IgD-negative memory B cell (primary cell): ENCODE measurements at regions not wholly inside any gene's neighbourhood (a gene's known extent, or its start where the extent isn't known, plus 50 kb on each side); places are given as distances from the start of the nearest gene placed in this dataset.

Experiments used
- H3K27ac Mint-ChIP-seq, 3 donors: one replicate each; pipeline ENCODE4 v1.8.0; 2020 to 2022; ENCODE audit warnings: mild to moderate bottlenecking in 3 of 3, mixed read lengths in 3 of 3, moderate library complexity in 1 of 3
- H3K27me3 Mint-ChIP-seq: one replicate; pipeline ENCODE4 v1.8.0; 2021; ENCODE audit warnings: mixed read lengths
- H3K36me3 Mint-ChIP-seq: one replicate; pipeline ENCODE4 v1.8.0; 2020; ENCODE audit warnings: mild to moderate bottlenecking, mixed read lengths
- H3K4me1 Mint-ChIP-seq, 3 donors: one replicate each; pipeline ENCODE4 v1.8.0; 2020 to 2022; ENCODE audit warnings: mixed read lengths in 3 of 3, mild to moderate bottlenecking in 1 of 3
- H3K4me3 Mint-ChIP-seq, 4 donors: one replicate each; pipeline ENCODE4 v1.8.0; 2020 to 2022; ENCODE audit warnings: mild to moderate bottlenecking in 4 of 4, mixed read lengths in 4 of 4, moderate library complexity in 3 of 4
- H3K9me3 Mint-ChIP-seq, 3 donors: one replicate each; pipeline ENCODE4 v1.8.0; 2020 to 2021; ENCODE audit warnings: mixed read lengths in 3 of 3, mild to moderate bottlenecking in 1 of 3

DNA sequence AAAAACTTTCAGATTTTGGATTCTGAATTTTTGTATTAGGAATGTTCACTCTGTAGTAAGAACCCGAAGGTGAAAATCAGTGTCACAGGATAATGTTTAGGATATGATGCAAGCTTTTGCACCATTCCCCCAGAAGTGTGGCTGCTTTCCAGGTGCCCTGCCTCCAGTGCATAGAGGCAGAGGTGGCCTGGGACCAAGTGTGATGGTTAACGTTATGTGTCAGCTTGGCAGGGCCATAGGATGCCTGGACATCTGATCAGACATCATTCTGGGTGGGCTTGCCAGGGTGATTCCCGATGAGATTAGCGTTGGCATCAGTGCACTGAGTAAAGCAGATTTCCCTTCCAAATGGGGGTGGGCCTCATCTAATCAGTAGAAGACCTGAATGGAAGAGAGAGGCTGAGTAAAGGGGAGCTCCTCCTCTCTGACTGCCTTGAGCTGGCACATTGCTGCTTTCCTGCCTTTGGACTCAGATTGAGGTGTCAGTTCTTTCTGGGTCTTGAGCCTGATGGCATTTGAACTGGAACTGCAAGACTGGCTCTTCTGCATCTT lies 177.4 kb upstream of the HS6ST1 start:
- Mint-ChIP-seq H3K27me3 (peaks cover 6% of the 10 kb centered on the region), H3K9me3 (peaks cover 0 to 3% (median 0%) of the 10 kb centered on the region in 3 donors), H3K4me1 (no peaks in the 10 kb centered on the region), H3K36me3 (no peaks in the 10 kb centered on the region), H3K4me3 (no peak overlapping the region), H3K27ac (no peak overlapping the region)

- no peak overlapping the region for H3K27ac Mint-ChIP-seq
- peaks cover 0 to 3% (median 0%) of the 10 kb centered on the region in 3 donors for H3K9me3 Mint-ChIP-seq
- peaks cover 2% of the 10 kb centered on the region for H3K27me3 Mint-ChIP-seq
- H3K4me3 Mint-ChIP-seq = no peak overlapping the region
- H3K36me3 Mint-ChIP-seq = no peaks in the 10 kb centered on the region
- no peaks in the 10 kb centered on the region for H3K4me1 Mint-ChIP-seq
Measured at GRCh38 chr2:128496700-128497099, 178.0 kb upstream of the HS6ST1 start.

- Mint-ChIP-seq H3K9me3 (peaks cover 0 to 3% (median 0%) of the 10 kb centered on the region in 3 donors), H3K4me1 (no peaks in the 10 kb centered on the region), H3K36me3 (no peaks in the 10 kb centered on the region), H3K27ac (no peak overlapping the region), H3K4me3 (no peak overlapping the region), H3K27me3 (peaks cover 2% of the 10 kb centered on the region)
Measured at GRCh38 chr2:128497461-128497860, 178.8 kb upstream of the HS6ST1 start.

- Mint-ChIP-seq H3K27ac (no peak overlapping the region), H3K9me3 (no peaks in the 10 kb centered on the region), H3K4me1 (peaks cover 0 to 2% (median 0%) of the 10 kb centered on the region in 3 donors), H3K27me3 (peaks cover 3% of the 10 kb centered on the region), H3K36me3 (no peaks in the 10 kb centered on the region), H3K4me3 (no peak overlapping the region)
Measured at GRCh38 chr2:128498086-128498485, 179.4 kb upstream of the HS6ST1 start.

DNA sequence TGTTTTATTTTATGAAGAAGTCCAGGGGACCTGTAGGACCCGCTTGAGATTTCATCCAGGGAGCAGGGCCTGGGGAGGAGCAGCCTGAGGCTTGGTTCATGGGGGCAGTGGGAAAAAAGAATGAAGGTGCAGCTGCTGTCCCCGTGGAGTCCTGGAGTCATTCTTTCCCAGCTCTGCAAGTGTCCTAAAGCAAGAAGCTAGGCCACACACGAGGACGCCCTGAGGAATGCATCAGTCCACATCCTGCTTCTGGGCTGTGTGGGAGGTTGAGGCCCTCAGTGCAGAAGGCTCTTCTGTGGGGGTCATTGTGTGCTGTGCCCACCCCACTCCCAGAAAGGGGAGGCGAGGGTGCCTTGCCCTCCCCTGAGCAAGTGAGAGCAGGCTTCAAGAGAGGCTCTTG lies 179.9 kb upstream of the HS6ST1 start:
- Mint-ChIP-seq H3K9me3 (no peaks in the 10 kb centered on the region), H3K4me3 (no peak overlapping the region), H3K27me3 (peaks cover 3% of the 10 kb centered on the region), H3K27ac (no peak overlapping the region), H3K4me1 (peaks cover 0 to 2% (median 0%) of the 10 kb centered on the region in 3 donors), H3K36me3 (no peaks in the 10 kb centered on the region)

- H3K4me3 Mint-ChIP-seq = peak overlapping the region in 1 of 4 donors; percentile 32
- no peaks in the 10 kb centered on the region for H3K9me3 Mint-ChIP-seq
- no peaks in the 10 kb centered on the region for H3K36me3 Mint-ChIP-seq
- no peak overlapping the region for H3K27ac Mint-ChIP-seq
- peaks cover 7% of the 10 kb centered on the region for H3K27me3 Mint-ChIP-seq
- peaks cover 6 to 9% (median 8%) of the 10 kb centered on the region in 3 donors for H3K4me1 Mint-ChIP-seq
Measured at GRCh38 chr2:128499367-128500137, 180.9 kb upstream of the HS6ST1 start.

GRCh38 chr2:128500138-128500800 lies 181.6 kb upstream of the HS6ST1 start:
- peaks cover 12 to 16% (median 13%) of the 10 kb centered on the region in 3 donors for H3K4me1 Mint-ChIP-seq
- no peak overlapping the region for H3K4me3 Mint-ChIP-seq
- H3K9me3 Mint-ChIP-seq = no peaks in the 10 kb centered on the region
- H3K27me3 Mint-ChIP-seq = peaks cover 6% of the 10 kb centered on the region
- H3K27ac Mint-ChIP-seq = no peak overlapping the region
- no peaks in the 10 kb centered on the region for H3K36me3 Mint-ChIP-seq

- Mint-ChIP-seq H3K27ac (no peak overlapping the region), H3K9me3 (no peaks in the 10 kb centered on the region), H3K4me3 (peak overlapping the region in 1 of 4 donors; percentile 58), H3K27me3 (peaks cover 6% of the 10 kb centered on the region), H3K36me3 (no peaks in the 10 kb centered on the region), H3K4me1 (peaks cover 15 to 18% (median 16%) of the 10 kb centered on the region in 3 donors)
Measured at GRCh38 chr2:128501006-128501690, 182.5 kb upstream of the HS6ST1 start.

- Mint-ChIP-seq H3K27ac (no peak overlapping the region), H3K4me3 (no peak overlapping the region), H3K9me3 (no peaks in the 10 kb centered on the region), H3K36me3 (peaks cover 2% of the 10 kb centered on the region), H3K4me1 (peaks cover 15 to 18% (median 16%) of the 10 kb centered on the region in 3 donors), H3K27me3 (peaks cover 6% of the 10 kb centered on the region)
Measured at GRCh38 chr2:128501700-128502099, 183.0 kb upstream of the HS6ST1 start.

GRCh38 chr2:128502200-128502599 lies 183.5 kb upstream of the HS6ST1 start:
- no peak overlapping the region for H3K4me3 Mint-ChIP-seq
- no peak overlapping the region for H3K27ac Mint-ChIP-seq
- H3K36me3 Mint-ChIP-seq = peaks cover 2% of the 10 kb centered on the region
- H3K9me3 Mint-ChIP-seq = no peaks in the 10 kb centered on the region
- H3K27me3 Mint-ChIP-seq = peaks cover 6% of the 10 kb centered on the region
- H3K4me1 Mint-ChIP-seq = peaks cover 15 to 18% (median 16%) of the 10 kb centered on the region in 3 donors

- H3K27me3 Mint-ChIP-seq = peaks cover 6% of the 10 kb centered on the region
- H3K36me3 Mint-ChIP-seq = peaks cover 2% of the 10 kb centered on the region
- H3K4me3 Mint-ChIP-seq = peak overlapping the region in 1 of 4 donors; percentile 45
- H3K4me1 Mint-ChIP-seq = peaks cover 15 to 18% (median 16%) of the 10 kb centered on the region in 3 donors
- no peaks in the 10 kb centered on the region for H3K9me3 Mint-ChIP-seq
- no peak overlapping the region for H3K27ac Mint-ChIP-seq
Measured at GRCh38 chr2:128502638-128503246, 184.1 kb upstream of the HS6ST1 start.

DNA sequence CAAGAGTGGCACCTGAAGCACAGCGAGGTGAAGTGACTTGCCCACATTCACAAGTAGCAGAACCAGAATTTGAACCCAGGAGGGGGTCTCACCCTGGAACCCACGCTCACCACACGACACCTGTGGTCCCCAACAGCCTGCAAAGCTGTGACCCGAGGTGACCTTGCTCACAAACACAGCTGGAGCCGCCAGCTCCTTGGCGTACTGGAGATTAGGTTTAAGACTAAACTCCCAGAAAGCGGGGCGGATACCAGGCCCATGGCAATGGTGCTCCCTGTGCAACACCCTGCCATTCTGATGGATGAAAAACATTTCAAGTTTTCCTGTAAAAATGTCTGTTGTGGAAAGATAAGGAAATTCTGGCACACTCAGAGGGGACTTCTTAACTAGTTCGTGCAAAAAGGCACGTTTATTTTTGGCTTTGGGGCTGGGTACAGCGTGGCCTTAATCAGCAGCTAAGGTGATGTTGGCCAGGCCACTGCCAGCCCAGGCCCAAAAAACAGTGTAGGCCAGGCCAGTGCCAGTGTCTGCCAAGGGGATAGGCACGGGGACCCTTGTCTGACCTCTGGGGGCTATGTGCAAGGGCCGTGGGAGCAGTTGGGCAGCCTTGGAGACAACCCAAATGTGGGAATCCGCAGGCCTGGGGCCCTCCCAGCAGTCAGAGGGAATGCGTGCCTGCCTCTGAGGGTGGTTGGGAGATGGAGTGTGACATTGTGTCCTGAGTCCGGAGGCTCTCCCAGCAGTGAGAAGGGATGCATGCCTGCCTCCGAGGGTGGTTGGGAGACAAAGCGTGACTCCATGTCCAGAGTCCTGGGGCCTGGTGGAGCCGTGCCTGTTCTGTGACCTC lies 185.0 kb upstream of the HS6ST1 start:
- Mint-ChIP-seq H3K27ac (peak overlapping the region in 1 of 3 donors; percentile 36), H3K4me1 (peaks cover 15 to 18% (median 16%) of the 10 kb centered on the region in 3 donors), H3K36me3 (peaks cover 2% of the 10 kb centered on the region)

DNA sequence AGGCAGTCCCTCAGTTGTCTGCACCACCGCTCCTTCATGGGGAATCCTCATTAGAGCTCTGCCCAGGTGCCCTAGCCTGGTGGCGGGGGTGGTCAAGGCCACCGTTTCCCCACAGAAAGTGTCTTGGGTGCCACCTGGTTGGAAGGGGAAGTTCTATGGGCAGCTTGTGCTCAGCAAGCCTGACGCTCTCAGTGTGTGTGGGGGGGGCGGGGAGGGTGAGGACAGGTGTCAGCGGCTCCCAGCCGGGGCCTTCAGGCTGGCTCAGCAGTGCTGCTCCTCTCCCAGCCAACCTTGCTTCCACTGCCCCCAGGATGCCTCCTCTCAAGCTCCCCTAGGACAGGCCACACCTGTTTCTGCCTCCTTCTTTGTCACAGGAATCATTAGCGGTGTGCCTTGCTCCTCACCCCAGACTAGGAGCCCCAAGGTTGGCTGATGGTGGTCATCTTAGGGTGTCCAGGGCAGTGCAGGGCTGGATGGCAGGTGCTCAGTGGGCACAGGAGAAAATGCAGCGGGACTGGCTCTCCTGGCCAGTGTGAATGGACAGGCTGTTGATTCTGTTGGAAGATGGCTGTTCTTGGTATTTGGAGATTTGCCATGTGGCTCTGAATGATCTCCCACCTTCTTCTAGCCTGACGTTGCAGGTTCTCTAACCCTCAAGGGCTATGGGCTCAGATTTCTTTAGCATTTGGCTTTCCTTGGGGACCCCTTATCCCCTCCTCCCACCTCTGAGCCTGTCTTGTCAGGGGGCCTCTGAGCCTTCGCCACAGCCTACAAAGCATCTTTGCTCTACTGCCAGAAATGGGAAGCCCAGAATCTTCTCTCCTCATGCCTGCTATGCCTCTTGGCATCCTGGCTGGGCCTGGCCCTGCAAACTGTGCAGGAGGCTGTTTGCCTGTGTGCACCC lies 185.8 kb upstream of the HS6ST1 start:
- H3K4me3 Mint-ChIP-seq = peak overlapping the region in 2 of 4 donors; percentile 64 to 91
- H3K4me1 Mint-ChIP-seq = peaks cover 15 to 18% (median 16%) of the 10 kb centered on the region in 3 donors
- peaks cover 6% of the 10 kb centered on the region for H3K27me3 Mint-ChIP-seq
- no peaks in the 10 kb centered on the region for H3K9me3 Mint-ChIP-seq
- peaks cover 2% of the 10 kb centered on the region for H3K36me3 Mint-ChIP-seq
- peak overlapping the region in 2 of 3 donors; percentile 36 to 66 for H3K27ac Mint-ChIP-seq

More for the DNA sequence above, 185.0 kb upstream of the HS6ST1 start:
- no peaks in the 10 kb centered on the region for H3K9me3 Mint-ChIP-seq
- peak overlapping the region in 2 of 4 donors; percentile 48 to 91 for H3K4me3 Mint-ChIP-seq
- H3K27me3 Mint-ChIP-seq = peaks cover 6% of the 10 kb centered on the region
